ENCODE measurements at regions not wholly inside any gene's neighbourhood (a gene's known extent, or its start where the extent isn't known, plus 50 kb on each side); places are given as distances from the start of the nearest gene placed in this dataset.

- no peak for TF ChIP-seq POLR2A (IDR thresholded peaks at IDR 0.05)
- TF ChIP-seq, protein P1, sequence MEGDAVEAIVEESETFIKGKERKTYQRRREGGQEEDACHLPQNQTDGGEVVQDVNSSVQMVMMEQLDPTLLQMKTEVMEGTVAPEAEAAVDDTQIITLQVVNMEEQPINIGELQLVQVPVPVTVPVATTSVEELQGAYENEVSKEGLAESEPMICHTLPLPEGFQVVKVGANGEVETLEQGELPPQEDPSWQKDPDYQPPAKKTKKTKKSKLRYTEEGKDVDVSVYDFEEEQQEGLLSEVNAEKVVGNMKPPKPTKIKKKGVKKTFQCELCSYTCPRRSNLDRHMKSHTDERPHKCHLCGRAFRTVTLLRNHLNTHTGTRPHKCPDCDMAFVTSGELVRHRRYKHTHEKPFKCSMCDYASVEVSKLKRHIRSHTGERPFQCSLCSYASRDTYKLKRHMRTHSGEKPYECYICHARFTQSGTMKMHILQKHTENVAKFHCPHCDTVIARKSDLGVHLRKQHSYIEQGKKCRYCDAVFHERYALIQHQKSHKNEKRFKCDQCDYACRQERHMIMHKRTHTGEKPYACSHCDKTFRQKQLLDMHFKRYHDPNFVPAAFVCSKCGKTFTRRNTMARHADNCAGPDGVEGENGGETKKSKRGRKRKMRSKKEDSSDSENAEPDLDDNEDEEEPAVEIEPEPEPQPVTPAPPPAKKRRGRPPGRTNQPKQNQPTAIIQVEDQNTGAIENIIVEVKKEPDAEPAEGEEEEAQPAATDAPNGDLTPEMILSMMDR (IDR thresholded peaks at IDR 0.05), result no peak
- Histone ChIP-seq H3K27ac (no peak overlapping the region), H3K27me3 (no peaks in the 10 kb centered on the region), H3K4me1 (no peaks in the 10 kb centered on the region), H3K9me3 (no peaks in the 10 kb centered on the region), H3K4me3 (no peak overlapping the region), H3K36me3 (no peaks in the 10 kb centered on the region)
- ATAC-seq (no peak), DNase-seq (no peak)
- intact Hi-C loops (cut with DNase I), result no loop called here
Measured at GRCh38 chr2:198405311-198405710, 600.9 kb downstream of the PLCL1 start.

GRCh38 chr2:198401644-198402043 is 597.3 kb downstream of the PLCL1 start:
- no peak overlapping the region for H3K4me3 ChIP-seq
- 47% methylated on average over 1 of the region's 1 CpG for WGBS (ENCODE audit: insufficient coverage, low coverage, low lambda C conversion rate, missing lambda C conversion rate)
- no peak overlapping the region for H3K27ac ChIP-seq
- intact Hi-C loops (cut with DNase I), result no loop called here
- ATAC-seq (no peak), DNase-seq (no peak)
- no peaks in the 10 kb centered on the region for H3K4me1 ChIP-seq
- no peaks in the 10 kb centered on the region for H3K27me3 ChIP-seq
- no peaks in the 10 kb centered on the region for H3K36me3 ChIP-seq
- H3K9me3 ChIP-seq, result no peaks in the 10 kb centered on the region
- TF ChIP-seq, protein P1 (IDR thresholded peaks at IDR 0.05), result no peak
- no peak for TF ChIP-seq POLR2A (IDR thresholded peaks at IDR 0.05)

GRCh38 chr2:198400999-198401398 is 596.6 kb downstream of the PLCL1 start:
- Histone ChIP-seq H3K4me3 (no peak overlapping the region), H3K36me3 (no peaks in the 10 kb centered on the region), H3K9me3 (no peaks in the 10 kb centered on the region), H3K27me3 (no peaks in the 10 kb centered on the region), H3K4me1 (no peaks in the 10 kb centered on the region), H3K27ac (no peak overlapping the region)
- no peak for ATAC-seq
- TF ChIP-seq POLR2A (IDR thresholded peaks at IDR 0.05), result no peak
- TF ChIP-seq, protein P1 (IDR thresholded peaks at IDR 0.05), result no peak
- intact Hi-C loops (cut with DNase I), result no loop called here
- 49% methylated on average over 5 of the region's 5 CpGs for WGBS (ENCODE audit: insufficient coverage, low coverage, low lambda C conversion rate, missing lambda C conversion rate)
- no peak for DNase-seq

DNA sequence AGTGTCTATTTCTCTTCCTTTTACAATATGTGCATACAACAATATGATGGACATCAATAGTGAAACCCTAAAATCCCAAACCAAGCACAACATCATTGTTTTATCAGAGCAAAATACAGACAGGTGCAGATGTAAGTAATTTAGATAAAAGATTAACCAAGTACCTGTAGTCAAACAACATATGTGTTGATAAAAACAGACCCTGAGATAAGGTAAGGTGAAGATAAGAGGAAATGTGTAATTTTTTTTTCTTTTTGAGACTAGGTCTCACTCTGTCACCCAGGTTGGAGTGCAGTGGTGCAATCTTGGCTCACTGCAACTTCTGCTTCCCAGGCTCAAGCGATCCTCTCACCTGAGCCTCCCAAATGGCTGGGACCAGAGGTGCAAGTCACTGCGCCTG is 589.8 kb downstream of the PLCL1 start:
- TF ChIP-seq, protein P1 (IDR thresholded peaks at IDR 0.05), result no peak
- no peak for TF ChIP-seq POLR2A (IDR thresholded peaks at IDR 0.05)
- H3K27ac ChIP-seq, result no peak overlapping the region
- no peaks in the 10 kb centered on the region for H3K4me1 ChIP-seq
- no peak for ATAC-seq
- no peaks in the 10 kb centered on the region for H3K36me3 ChIP-seq
- 40% methylated on average over 1 of the region's 2 CpGs for WGBS (ENCODE audit: insufficient coverage, low coverage, low lambda C conversion rate, missing lambda C conversion rate)
- no peaks in the 10 kb centered on the region for H3K9me3 ChIP-seq
- H3K4me3 ChIP-seq, result no peak overlapping the region
- no peak for DNase-seq
- intact Hi-C loops (cut with DNase I), result no loop called here
- no peaks in the 10 kb centered on the region for H3K27me3 ChIP-seq

GRCh38 chr2:198390670-198391069 is 586.3 kb downstream of the PLCL1 start:
- Histone ChIP-seq H3K9me3 (no peaks in the 10 kb centered on the region), H3K27me3 (no peaks in the 10 kb centered on the region), H3K4me3 (no peak overlapping the region), H3K36me3 (no peaks in the 10 kb centered on the region), H3K4me1 (no peaks in the 10 kb centered on the region), H3K27ac (no peak overlapping the region)
- ATAC-seq (no peak), DNase-seq (no peak)
- 83% methylated on average over 3 of the region's 3 CpGs for WGBS (ENCODE audit: insufficient coverage, low coverage, low lambda C conversion rate, missing lambda C conversion rate)
- TF ChIP-seq POLR2A (IDR thresholded peaks at IDR 0.05), result no peak
- TF ChIP-seq, protein P1 (IDR thresholded peaks at IDR 0.05), result no peak
- intact Hi-C loops (cut with DNase I), result no loop called here
